A673 (cell line): ENCODE measurements at regions not wholly inside any gene's neighbourhood (a gene's known extent, or its start where the extent isn't known, plus 50 kb on each side); places are given as distances from the start of the nearest gene placed in this dataset.
A peak's percentile ranks its signal among the peaks of the same experiment; 100 is the strongest.

Experiments
- BruUV-seq: library from RNA; stranded (reverse); fragments of 400-500 nt; replicated peaks from 2 replicates; lab custom pipeline; 2021; lab: Mats Ljungman, UMichigan
- CTCF ChIA-PET: fragments of 300-600 bp; sonication (Branson Sonifier 250); formaldehyde crosslinking; loops from one replicate; lab custom pipeline; 2022; ENCODE audit warnings: antibody characterized with exemption; lab: Charles Lee
- POLR2A ChIA-PET: fragments of 300-600 bp; sonication (Branson Sonifier 250); formaldehyde crosslinking; loops from one replicate; lab custom pipeline; 2022; ENCODE audit warnings: antibody characterized with exemption; ENCODE audit not compliant: low non-redundant PET; lab: Charles Lee
- DNase-seq: peaks from one replicate; pipeline ENCODE4 v3.0.0-alpha.2; 2015; ENCODE audit warnings: low spot score
- H3K27ac ChIP-seq: fragments of 200-600 bp; sonication (generic); 2 replicates; pipeline ENCODE4 v1.5.1; 2016; ENCODE audit warnings: mixed run types, low read depth, mild to moderate bottlenecking, mixed read lengths, antibody characterized with exemption, low read length; ENCODE audit not compliant: poor library complexity, severe bottlenecking
- H3K27me3 ChIP-seq: fragments of 200-600 bp; sonication (generic); replicated peaks from 2 replicates; pipeline ENCODE4 v1.6.1; 2017; ENCODE audit warnings: mixed run types, low read depth, mild to moderate bottlenecking, mixed read lengths, antibody characterized with exemption, low read length; ENCODE audit not compliant: insufficient read depth, poor library complexity
- H3K36me3 ChIP-seq: fragments of 200-600 bp; sonication (generic); 2 replicates; pipeline ENCODE4 v1.6.1; 2016; ENCODE audit warnings: mixed run types, mild to moderate bottlenecking, mixed read lengths, antibody characterized with exemption, low read length; ENCODE audit not compliant: insufficient read depth, poor library complexity, severe bottlenecking
- H3K4me1 ChIP-seq: fragments of 200-600 bp; sonication (generic); 2 replicates; pipeline ENCODE4 v1.6.1; 2017; ENCODE audit warnings: mixed run types, mild to moderate bottlenecking, mixed read lengths, antibody characterized with exemption, low read length; ENCODE audit not compliant: insufficient read depth, poor library complexity, severe bottlenecking
- H3K4me3 ChIP-seq: fragments of 200-600 bp; sonication (generic); 2 replicates; pipeline ENCODE4 v1.5.1; 2016; ENCODE audit warnings: low read depth, mixed run types, mild to moderate bottlenecking, mixed read lengths, low read length; ENCODE audit not compliant: poor library complexity, severe bottlenecking
- H3K9me3 ChIP-seq: fragments of 200-600 bp; sonication (generic); 2 replicates; pipeline ENCODE4 v1.6.1; 2016; ENCODE audit warnings: mixed run types, low read depth, mild to moderate bottlenecking, mixed read lengths, antibody characterized with exemption, low read length; ENCODE audit not compliant: poor library complexity, severe bottlenecking
- CTCF ChIP-seq: fragments of 300-800, 200-600 bp; sonication (generic); conservative IDR thresholded peaks from 2 replicates; pipeline ENCODE4 v1.5.1; 2017; ENCODE audit warnings: low read depth, mild to moderate bottlenecking, antibody characterized with exemption, low read length, moderate library complexity, mixed read lengths
- EZH2 ChIP-seq: fragments of 200-600 bp; sonication (generic); IDR thresholded peaks from 2 replicates; pipeline ENCODE4 v1.6.1; 2017; ENCODE audit warnings: borderline replicate concordance, low read depth, mild to moderate bottlenecking, mixed read lengths, antibody characterized with exemption, low read length; ENCODE audit not compliant: poor library complexity, severe bottlenecking
- intact Hi-C: fragments of 100-400 bp; cut with micrococcal nuclease; formaldehyde crosslinking; loops from one replicate; pipeline ENCODE4 v1.10.0; 2022; ENCODE audit not compliant: unreplicated experiment

DNA sequence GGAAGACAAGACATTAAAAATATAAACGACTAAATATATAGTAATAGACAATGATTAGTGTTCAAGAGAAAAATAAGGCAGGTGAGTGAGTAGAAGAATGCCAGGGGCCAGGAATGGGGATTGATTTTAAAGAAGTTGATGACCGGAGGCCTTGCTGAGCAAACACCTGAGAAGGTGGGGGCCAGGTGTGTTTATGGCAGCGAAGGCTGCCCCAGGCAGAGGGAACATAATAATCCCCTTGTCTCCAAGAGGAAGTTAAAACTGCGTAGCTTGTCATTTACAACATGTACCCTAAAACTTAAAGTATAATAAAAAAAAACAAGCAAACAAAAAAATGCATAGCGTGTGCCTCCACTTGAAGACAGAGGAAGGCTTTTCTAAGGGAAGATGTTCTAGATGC is 220.3 kb downstream of the URB2 start:
- ChIA-PET CTCF (no interaction called here), POLR2A (no interaction called here)
- no peaks in the 10 kb centered on the region for H3K9me3 ChIP-seq
- no peak for TF ChIP-seq CTCF
- TF ChIP-seq EZH2, result no peak
- H3K4me3 ChIP-seq, result no peak overlapping the region
- no peak overlapping the region for H3K27ac ChIP-seq
- H3K4me1 ChIP-seq, result peaks cover 4% of the 10 kb centered on the region
- no peaks in the 10 kb centered on the region for H3K27me3 ChIP-seq
- DNase-seq, result no peak
- BruUV-seq, result no TSS peak
- intact Hi-C loops, result loop anchor here (5.0 kb wide), 1 partner anchor 184 kb away; no protein-coding TSS in a partner anchor
- no peaks in the 10 kb centered on the region for H3K36me3 ChIP-seq

DNA sequence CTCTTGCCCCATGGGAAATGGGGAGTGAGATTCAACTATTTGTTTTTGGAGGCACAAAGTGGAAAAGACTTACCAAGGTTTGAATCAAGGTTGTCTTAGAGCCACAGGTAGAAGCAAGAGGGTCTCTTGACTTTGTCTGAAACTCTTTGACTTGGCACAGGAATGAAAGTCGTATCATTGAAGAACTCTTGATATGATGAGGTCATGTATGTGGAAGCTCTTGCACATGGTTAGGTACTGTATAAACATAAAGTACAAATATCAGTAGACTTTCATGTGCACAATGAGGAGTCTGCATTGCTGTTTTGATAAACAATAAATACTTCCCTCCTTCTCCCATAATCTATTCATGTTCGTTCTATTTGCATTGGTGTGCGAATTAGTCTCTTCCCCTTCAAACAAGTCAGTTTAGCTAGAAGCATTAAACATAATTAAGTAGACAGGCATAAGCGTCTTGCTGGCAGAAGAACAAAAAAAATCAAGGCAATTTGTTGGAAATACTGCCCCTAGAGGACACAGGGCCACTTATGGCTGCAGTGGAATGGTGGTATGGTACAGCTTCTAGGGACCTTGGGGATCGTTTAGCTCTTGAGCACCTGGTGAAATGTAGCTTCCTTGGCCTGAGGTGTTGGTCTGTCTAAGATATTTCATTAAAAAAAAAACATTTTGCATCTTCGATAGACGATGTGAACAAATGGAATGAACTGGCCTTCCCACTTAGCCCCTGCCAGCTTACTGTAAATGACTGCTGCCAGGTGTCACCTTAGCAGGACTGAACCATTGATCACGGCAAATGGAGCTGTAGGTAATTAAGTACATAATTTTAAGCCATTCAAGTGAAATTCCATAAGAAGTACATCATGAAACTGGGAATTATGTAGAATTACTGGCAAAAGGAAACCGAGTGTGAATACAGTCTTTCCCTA is 218.0 kb upstream of the GALNT2 start:
- H3K36me3 ChIP-seq, result no peaks in the 10 kb centered on the region
- BruUV-seq, result no TSS peak
- no peak overlapping the region for H3K27ac ChIP-seq
- H3K9me3 ChIP-seq, result no peaks in the 10 kb centered on the region
- TF ChIP-seq CTCF (peak; percentile 80), EZH2 (no peak)
- no peak overlapping the region for H3K4me3 ChIP-seq
- intact Hi-C loops, result loop anchor here (5.0 kb wide), 1 partner anchor 187 kb away; no protein-coding TSS in a partner anchor
- peak; percentile 68 for DNase-seq
- CTCF ChIA-PET, result interaction anchor here (0.5 to 1.1 kb wide), 4 partner anchors 13 to 188 kb away, joined by 3 read pairs; no protein-coding TSS in a partner anchor
- no peaks in the 10 kb centered on the region for H3K27me3 ChIP-seq
- POLR2A ChIA-PET, result no interaction called here
- H3K4me1 ChIP-seq, result peaks cover 4% of the 10 kb centered on the region

DNA sequence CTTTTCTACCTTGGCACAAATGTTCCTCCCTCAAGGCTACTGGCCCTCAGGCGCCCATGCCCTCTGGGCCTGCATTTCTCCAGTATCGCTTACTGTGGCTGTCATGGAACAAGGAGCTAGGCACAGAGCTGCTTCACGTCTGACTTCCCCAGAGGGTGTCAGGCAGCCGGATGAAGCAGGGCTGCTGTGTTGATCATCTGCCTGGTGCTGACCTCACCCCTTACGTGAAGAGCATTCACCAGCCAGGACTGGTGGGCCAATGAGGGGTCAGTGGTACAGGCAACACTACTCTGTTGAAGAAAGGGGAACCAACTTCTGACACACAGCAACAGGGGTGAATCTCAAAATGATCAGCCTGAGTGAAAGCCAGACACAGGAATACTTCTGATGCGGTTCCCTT is 215.5 kb upstream of the GALNT2 start:
- H3K9me3 ChIP-seq, result no peaks in the 10 kb centered on the region
- H3K27me3 ChIP-seq, result no peaks in the 10 kb centered on the region
- no peak for DNase-seq
- BruUV-seq, result no TSS peak
- POLR2A ChIA-PET, result no interaction called here
- no peak overlapping the region for H3K4me3 ChIP-seq
- peaks cover 4% of the 10 kb centered on the region for H3K4me1 ChIP-seq
- no peak overlapping the region for H3K27ac ChIP-seq
- TF ChIP-seq EZH2, result no peak
- TF ChIP-seq CTCF, result no peak
- intact Hi-C loops, result no loop called here
- H3K36me3 ChIP-seq, result no peaks in the 10 kb centered on the region
- CTCF ChIA-PET, result no interaction called here
